OCI-LY3 (cell line): ENCODE measurements at regions not wholly inside any gene's neighbourhood (a gene's known extent, or its start where the extent isn't known, plus 50 kb on each side); places are given as distances from the start of the nearest gene placed in this dataset.

Source experiments
- CTCF ChIP-seq: fragments of 200-600, 300-600 bp; sonication (generic); IDR thresholded peaks from 2 replicates; pipeline ENCODE4 v1.5.1; 2014; ENCODE audit warnings: antibody characterized with exemption, low read length, low read depth
- EZH2phosphoT487 ChIP-seq: fragments of 200-600 bp; shearing (Covaris generic); IDR thresholded peaks from 2 replicates; pipeline ENCODE4 v1.6.1; 2018; ENCODE audit warnings: antibody characterized with exemption, mixed run types, low read depth

- TF ChIP-seq CTCF (no peak), EZH2phosphoT487 (no peak)
These were observed 110.5 kb downstream of the ANXA3 start for GRCh38 chr4:78661921-78662521.
